ENCODE measurements at regions not wholly inside any gene's neighbourhood (a gene's known extent, or its start where the extent isn't known, plus 50 kb on each side); places are given as distances from the start of the nearest gene placed in this dataset.

GRCh38 chr17:59504821-59505220, 60.6 kb upstream of the DHX40 start:
- Histone ChIP-seq H3K79me2 (ENCODE audit: insufficient read depth, low read length) (no peaks in the 10 kb centered on the region), H3K36me3 (replicated peaks in 1 of 2; ENCODE audit: control insufficient read depth in 1 of 2, insufficient read depth in 2 of 2, low read length in 2 of 2) (no peaks in the 10 kb centered on the region), H3K27me3 (ENCODE audit: control insufficient read depth in 1 of 2, insufficient read depth in 2 of 2, low read length in 2 of 2) (no peaks in the 10 kb centered on the region), H3K4me2 (ENCODE audit: low read depth, low read length) (no peak overlapping the region), H3K27ac (ENCODE audit: extremely low read length, insufficient read depth, low read length) (no peak overlapping the region), H4K20me1 (ENCODE audit: insufficient read depth, low read length) (no peaks in the 10 kb centered on the region), H3K9me3 (ENCODE audit: low read length) (no peaks in the 10 kb centered on the region), H3K4me3 (replicated peaks in 1 of 3; ENCODE audit: insufficient read depth in 1 of 3, low read depth in 2 of 3, low read length in 3 of 3) (no peak overlapping the region), H2AFZ (ENCODE audit: low read length) (no peak overlapping the region), H3K9ac (ENCODE audit: insufficient read depth, low read depth, low read length) (no peak overlapping the region), H3K4me1 (ENCODE audit: insufficient read depth, low read length) (peaks cover 31% of the 10 kb centered on the region)
- intact Hi-C loops (cut with micrococcal nuclease; ENCODE audit: unreplicated experiment) (no loop called here), in situ Hi-C loops (cut with HindIII; ENCODE audit: extremely low pct_ligation_motif_present, low pct_unique_long_range_greater_than_20kb) (no loop called here)
- no TSS peak for BruUV-seq (replicated peaks)
- FAIRE-seq (no peak), ATAC-seq (no peak), DNase-seq (ENCODE audit: low spot score) (no peak)
- 90% methylated on average over 4 of the region's 4 CpGs for WGBS (ENCODE audit: low lambda C conversion rate)
- TF ChIP-seq JUND (CRISPR knock-in tag; IDR thresholded peaks at IDR 0.05) (0 out of 2 replicates have a peak, but pooled peaks have one; percentile 19), ZHX2 (IDR thresholded peaks at IDR 0.05; ENCODE audit: low read depth) (no peak), ZHX2 (CRISPR knock-in tag; IDR thresholded peaks at IDR 0.05; ENCODE audit: borderline replicate concordance) (no peak)
- CTCF ChIA-PET (ENCODE audit: low intra/inter-chr PET ratio, low total read pairs) = no interaction called here
- POLR2A ChIA-PET = no interaction called here
